ENCODE measurements at regions not wholly inside any gene's neighbourhood (a gene's known extent, or its start where the extent isn't known, plus 50 kb on each side); places are given as distances from the start of the nearest gene placed in this dataset.
A peak's percentile ranks its signal among the peaks of the same experiment; 100 is the strongest.

- intact Hi-C loops (cut with DNase I) = no loop called here
- ATAC-seq (ENCODE audit: poor library complexity) (no peak), DNase-seq (no peak)
Measured at GRCh38 chr16:59204589-59204988, 470.5 kb upstream of the GOT2 start.

GRCh38 chr16:59202233-59202862 is 468.2 kb upstream of the GOT2 start:
- no peak for DNase-seq
- no peak for ATAC-seq (ENCODE audit: poor library complexity)

GRCh38 chr16:59201821-59202220 is 467.7 kb upstream of the GOT2 start:
- intact Hi-C loops (cut with DNase I) = no loop called here
- ATAC-seq (ENCODE audit: poor library complexity) = no peak
- no peak for DNase-seq

More at GRCh38 chr16:59202233-59202862, 468.2 kb upstream of the GOT2 start:
- intact Hi-C loops (cut with DNase I) = no loop called here

DNA sequence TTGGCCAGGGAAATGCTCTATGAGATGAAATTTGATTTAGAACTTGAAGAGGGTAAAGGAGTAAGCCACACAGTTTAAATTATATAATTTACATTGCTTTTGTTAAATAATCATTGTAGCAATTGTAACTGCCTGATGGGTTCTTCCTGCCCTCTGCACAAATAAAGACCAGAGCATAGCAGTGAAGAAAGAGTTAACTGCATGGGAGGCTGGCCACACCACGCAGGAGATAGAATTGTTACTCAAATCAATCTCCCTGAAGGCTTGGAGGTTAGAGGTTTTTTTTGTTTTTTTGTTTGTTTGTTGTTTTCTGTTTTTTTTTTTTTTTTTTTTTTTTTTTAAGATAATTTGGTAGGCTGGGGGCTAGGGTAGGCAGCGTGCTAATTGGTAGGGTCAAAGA is 467.0 kb upstream of the GOT2 start:
- intact Hi-C loops (cut with DNase I) = no loop called here
- DNase-seq (no peak), ATAC-seq (ENCODE audit: poor library complexity) (no peak)

DNA sequence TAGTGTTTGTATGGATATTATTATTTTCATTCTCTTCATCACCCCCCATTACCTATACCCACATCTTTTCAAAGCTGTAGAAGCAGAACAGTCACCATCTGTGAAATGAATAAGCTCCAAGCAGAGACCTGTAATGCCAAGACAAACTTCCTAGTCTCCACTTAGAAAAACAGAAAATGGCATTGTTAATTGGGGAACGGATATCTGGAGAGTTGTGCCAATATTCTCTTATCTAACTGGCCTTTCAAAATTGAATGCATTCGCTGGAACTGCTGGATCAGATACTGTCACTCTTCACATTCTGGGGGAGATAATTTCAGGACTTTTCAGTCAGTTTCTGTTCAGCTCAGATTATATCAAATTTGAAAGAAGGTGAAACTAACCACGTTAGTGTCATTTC is 464.4 kb upstream of the GOT2 start:
- ATAC-seq (ENCODE audit: poor library complexity) (no peak), DNase-seq (no peak)
- intact Hi-C loops (cut with DNase I) = no loop called here

GRCh38 chr16:59195242-59195641 is 461.1 kb upstream of the GOT2 start:
- DNase-seq (no peak), ATAC-seq (ENCODE audit: poor library complexity) (no peak)
- intact Hi-C loops (cut with DNase I) = no loop called here

DNA sequence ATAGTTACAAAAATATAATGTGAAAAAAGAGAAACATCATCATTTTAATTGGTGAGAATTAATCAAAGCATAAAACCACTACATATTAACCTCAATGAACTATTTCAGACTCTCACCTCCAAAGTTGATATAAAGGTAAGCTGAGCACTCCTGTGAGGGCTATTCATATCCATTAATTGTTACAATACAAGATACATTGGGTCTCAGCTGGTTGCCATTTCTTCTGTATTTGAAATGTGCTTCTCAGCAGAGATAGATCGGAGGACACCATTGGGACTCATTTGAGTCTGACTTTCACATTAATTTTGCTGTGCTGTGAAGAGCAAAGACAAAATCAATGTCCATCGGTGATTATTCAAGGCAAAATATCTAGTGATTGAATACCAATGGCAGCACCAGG is 459.5 kb upstream of the GOT2 start:
- DNase-seq (no peak), ATAC-seq (ENCODE audit: poor library complexity) (no peak)
- intact Hi-C loops (cut with DNase I) = no loop called here

DNA sequence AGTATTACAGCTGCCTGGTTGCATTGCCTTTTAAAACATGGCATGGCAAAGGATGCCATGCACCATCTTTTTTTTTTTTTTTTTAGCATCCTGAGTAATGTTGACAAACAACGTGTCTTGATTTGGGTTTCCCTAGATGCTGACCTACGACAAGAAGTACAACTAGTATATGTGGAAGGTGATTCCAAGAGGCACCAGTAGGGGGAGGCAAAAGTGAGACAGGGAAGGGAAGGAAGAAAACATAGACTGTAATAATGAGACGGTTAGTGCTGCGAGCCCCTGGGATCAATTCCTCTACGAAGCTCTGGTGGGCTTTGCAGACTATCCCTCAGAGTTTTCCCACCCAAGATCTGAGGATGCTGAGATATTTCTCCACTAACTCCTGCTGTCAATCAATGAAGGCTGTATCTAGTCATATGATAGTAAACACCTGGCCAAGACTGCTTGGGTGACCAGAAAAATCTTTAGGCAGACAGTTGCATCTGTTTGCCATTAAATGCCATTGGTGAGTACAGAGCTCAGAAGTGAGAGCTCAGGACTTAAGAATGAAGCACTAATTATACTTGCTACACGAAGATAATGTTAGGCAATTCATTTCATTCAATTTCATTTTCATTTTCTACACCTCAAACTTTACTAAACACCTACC is 458.6 kb upstream of the GOT2 start:
- ATAC-seq (ENCODE audit: poor library complexity) (no peak), DNase-seq (no peak)
- intact Hi-C loops (cut with DNase I) = no loop called here

DNA sequence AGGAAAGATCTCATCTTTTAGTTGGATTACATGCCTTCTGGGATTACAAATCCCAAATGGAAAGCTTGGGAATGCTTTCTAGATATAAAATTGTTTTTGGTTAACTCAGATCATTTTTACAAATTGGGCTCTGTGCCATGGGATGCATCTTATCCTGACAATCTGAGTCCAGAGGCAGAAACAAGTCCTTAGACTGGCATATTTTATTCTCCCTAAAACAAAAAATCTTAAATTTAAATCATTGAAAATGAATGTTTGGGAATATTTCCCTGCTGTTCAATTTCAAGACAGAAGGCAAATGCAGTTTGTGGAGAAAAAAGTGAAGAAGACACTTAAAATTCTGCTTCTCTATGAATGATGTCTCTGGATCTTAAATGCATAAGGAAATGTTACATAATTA is 456.6 kb upstream of the GOT2 start:
- ATAC-seq (ENCODE audit: poor library complexity) (no peak), DNase-seq (no peak)
- intact Hi-C loops (cut with DNase I) = no loop called here

DNA sequence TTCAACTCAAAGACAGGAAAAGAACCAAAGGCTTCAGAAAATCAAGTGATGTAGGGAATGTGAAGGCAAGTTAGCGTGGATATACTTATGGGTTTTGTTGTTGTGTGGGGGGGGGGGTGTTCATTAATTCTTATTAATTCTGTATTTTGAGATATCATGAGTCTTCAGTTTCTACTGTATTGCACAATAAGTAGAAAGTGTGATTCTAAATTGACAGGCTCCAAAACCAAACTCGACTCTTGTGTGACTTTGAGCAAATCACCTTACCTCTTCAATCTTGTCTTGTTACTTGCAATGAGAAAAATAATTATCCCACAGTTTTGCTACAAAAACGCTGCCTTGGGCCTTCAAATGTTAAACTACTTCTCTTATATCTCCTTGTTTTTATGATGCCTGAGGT is 453.9 kb upstream of the GOT2 start:
- ATAC-seq (ENCODE audit: poor library complexity) = no peak
- intact Hi-C loops (cut with DNase I) = no loop called here

DNA sequence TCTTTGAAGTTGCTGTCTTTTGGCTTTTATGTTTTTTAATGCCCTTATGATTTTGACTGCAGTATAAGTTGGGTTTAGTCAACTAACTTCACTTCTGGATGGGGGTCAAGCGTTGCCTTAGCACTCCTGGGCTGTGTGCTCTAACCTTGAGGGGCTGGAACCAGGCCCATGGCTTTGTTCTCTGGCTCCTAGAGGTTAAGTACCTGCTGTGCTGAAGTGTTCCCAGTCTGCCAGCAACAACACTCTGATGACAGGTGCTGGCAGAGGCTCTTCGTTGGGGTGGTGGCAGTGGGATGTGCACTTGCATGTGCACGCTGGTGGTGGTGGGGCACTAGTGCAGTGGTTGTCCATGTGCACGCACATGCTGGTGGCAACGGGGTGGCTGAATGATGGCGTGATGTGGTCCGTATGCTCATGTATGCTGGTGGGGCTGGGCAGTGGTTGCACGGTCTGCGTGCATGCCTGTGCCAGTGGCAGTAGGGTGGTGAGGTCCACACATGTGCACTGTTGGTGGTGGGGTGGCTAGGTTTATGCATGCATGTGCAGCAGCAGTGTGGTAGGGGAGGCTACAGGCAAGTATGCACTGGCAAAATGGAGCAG is 447.8 kb upstream of the GOT2 start:
- intact Hi-C loops (cut with DNase I) = no loop called here
- DNase-seq = peak; percentile 43
- ATAC-seq (ENCODE audit: poor library complexity) = peak; percentile 57

More for the DNA sequence above, 453.9 kb upstream of the GOT2 start:
- DNase-seq = no peak

DNA sequence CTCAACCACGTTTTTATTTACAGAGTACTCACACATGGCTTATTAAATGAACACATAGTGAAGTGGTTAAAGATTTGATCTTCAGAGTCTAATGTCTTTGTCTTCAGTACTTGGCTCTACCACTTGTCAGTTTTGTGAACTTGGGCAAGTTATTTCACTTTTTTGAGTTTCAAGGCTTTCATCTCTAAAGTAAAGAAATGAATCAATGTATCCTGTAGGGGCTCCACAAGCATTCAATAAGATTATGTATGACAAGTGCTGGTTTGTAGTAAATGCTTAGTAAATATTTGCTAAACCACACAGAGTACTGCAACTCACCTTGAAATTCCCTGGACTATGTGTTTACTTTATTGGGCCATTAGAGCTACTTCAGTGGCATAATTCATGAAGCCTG is 446.0 kb upstream of the GOT2 start:
- DNase-seq (no peak), ATAC-seq (ENCODE audit: poor library complexity) (no peak)
- intact Hi-C loops (cut with DNase I) = no loop called here

DNA sequence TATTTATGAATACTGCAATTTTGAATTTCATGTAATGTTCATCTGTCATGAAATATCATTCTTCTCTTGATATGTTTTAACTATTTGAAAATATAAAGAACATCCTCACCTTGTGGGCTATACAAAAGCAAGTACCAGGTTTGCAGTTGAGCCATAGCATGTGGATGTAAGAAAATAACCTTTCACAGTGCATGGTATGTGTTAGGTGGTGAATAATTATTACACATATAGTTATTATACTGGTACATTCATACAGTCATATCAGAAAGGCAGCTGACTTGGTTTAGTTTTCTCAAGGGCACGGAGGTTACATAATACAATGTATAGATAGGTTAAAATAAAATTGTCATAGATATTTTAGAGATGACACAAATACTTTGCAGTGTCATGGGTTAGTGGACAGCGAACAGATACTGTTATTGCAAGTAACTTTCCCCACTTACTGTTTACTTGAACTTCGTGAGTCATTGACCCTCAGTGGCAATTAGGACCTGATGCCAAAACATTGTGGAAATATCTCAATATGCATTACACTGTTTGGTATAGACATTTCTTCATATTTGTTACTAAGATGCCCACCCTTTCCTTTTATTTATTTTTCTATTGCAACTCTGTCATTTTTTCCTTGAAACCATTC is 445.4 kb upstream of the GOT2 start:
- DNase-seq (no peak), ATAC-seq (ENCODE audit: poor library complexity) (no peak)
- intact Hi-C loops (cut with DNase I) = no loop called here

- DNase-seq (no peak), ATAC-seq (ENCODE audit: poor library complexity) (no peak)
- intact Hi-C loops (cut with DNase I) = no loop called here
Measured at GRCh38 chr16:59173408-59173831, 439.3 kb upstream of the GOT2 start.

GRCh38 chr16:59170099-59170712 is 436.1 kb upstream of the GOT2 start:
- ATAC-seq (ENCODE audit: poor library complexity) (no peak), DNase-seq (no peak)
- intact Hi-C loops (cut with DNase I) = no loop called here

GRCh38 chr16:59169168-59169567 is 435.1 kb upstream of the GOT2 start:
- DNase-seq = no peak
- ATAC-seq (ENCODE audit: poor library complexity) = no peak
- intact Hi-C loops (cut with DNase I) = no loop called here

GRCh38 chr16:59168461-59169114 is 434.5 kb upstream of the GOT2 start:
- no peak for ATAC-seq (ENCODE audit: poor library complexity)
- no peak for DNase-seq
- intact Hi-C loops (cut with DNase I) = no loop called here

DNA sequence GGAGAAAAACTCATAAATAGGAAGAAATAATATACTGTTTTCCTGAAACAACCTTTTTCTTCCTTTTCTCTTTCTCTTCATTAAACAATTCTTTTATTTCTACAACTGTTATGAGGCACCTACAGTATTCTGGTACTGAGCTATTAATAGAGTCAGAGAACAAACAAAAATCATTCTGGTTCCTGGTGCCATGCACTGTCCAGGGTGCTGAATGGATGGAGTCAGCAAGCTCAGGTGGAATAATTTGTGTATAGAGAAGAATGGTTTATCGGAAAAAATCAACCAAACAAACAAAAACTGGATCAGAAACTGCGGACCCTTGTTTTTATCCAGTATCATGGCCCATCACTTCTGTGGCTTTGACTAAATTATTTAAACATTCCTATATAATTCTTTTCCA is 430.3 kb upstream of the GOT2 start:
- DNase-seq (no peak), ATAC-seq (ENCODE audit: poor library complexity) (no peak)
- intact Hi-C loops (cut with DNase I) = no loop called here

- no peak for ATAC-seq (ENCODE audit: poor library complexity)
- DNase-seq = no peak
- intact Hi-C loops (cut with DNase I) = no loop called here
Measured at GRCh38 chr16:59163371-59164055, 429.4 kb upstream of the GOT2 start.

Measured in Right ventricle myocardium superior (tissue), 1 donor.